ENCODE measurements at regions not wholly inside any gene's neighbourhood (a gene's known extent, or its start where the extent isn't known, plus 50 kb on each side); places are given as distances from the start of the nearest gene placed in this dataset.

- DNase-seq (ENCODE audit: low spot score), result no peak
These were observed 66.6 kb upstream of the CCN6 start for GRCh38 chr6:111987295-111987694.

DNA sequence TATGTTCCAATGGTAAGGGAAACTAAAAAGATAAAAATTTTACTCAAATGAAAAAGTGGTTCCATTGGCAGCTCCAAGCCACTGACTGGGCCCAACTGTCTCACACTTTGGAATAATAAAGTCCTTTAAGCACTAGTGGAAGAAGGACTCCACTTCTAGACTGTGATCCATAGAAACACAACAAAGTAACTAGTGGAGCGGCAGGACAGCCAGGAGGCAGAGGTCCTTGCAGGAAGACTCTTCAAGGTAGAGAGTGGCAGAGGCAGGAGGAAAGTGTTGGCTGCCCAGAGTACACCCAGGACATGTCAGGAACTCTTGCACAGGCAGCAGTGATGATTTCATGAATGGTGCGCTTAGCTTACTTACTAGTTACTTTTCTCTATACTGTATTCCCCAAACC is 65.0 kb upstream of the CCN6 start:
- DNase-seq (ENCODE audit: low spot score), result no peak

GRCh38 chr6:111989743-111990142 is 64.2 kb upstream of the CCN6 start:
- DNase-seq (ENCODE audit: low spot score), result no peak

DNA sequence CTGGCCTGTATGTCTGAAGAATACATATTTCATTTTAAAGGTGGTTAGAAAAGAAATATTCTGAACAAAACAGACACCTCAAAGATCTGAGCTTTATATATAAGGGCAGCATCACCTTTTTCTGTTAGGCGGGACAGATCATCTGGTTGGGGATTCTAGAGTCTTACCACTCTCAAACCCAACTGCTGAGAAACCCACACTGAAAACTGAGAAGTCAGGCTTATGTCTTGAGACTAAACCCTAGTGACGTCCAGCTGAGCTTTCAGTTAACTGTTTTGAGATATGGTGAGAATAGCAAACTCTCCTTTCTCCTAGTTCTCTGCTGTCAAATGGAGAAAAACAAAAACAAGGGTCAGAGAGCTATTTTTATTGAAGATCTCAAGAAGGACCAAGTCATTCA is 63.7 kb upstream of the CCN6 start:
- DNase-seq (ENCODE audit: low spot score), result no peak

GRCh38 chr6:111992851-111993250 is 61.1 kb upstream of the CCN6 start:
- DNase-seq (ENCODE audit: low spot score), result no peak

DNA sequence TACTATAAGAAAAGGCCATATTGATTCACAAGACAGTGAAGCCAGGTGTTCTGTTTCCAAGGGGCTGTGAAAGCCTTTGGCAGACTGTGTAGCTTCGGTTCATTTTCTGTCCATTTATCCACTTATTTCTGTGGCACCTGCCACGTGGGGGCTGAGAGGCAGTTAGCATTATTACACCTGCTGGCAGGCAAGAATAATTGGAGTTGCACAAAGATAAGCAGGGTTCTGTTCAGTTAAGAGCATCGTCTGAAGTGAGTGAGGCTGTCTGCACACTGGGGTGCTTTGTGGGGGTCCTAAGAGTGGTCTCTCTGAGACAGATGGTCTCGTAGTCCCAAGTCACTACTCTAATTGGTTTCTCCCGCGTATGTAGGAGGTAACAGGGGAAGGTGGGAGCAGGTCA is 60.6 kb upstream of the CCN6 start:
- no peak for DNase-seq (ENCODE audit: low spot score)

DNA sequence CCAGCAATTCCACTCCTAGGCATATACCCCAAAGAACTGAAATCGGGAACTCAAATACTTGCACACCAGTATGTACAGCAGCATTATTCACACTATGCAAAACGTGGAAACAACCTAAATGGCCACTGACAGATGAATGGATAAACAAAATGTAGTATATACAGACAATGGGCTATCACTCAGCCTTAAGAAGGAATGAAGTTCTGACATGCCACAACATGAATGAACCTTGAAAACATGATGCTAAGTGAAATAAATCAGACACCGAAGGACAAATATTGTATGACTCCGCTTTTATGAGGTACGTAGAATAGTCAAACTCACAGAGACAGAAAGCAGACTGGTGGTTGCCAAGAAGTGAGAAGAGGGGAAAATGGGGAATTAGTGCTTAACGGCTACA is 59.1 kb upstream of the CCN6 start:
- DNase-seq (ENCODE audit: low spot score), result no peak

DNA sequence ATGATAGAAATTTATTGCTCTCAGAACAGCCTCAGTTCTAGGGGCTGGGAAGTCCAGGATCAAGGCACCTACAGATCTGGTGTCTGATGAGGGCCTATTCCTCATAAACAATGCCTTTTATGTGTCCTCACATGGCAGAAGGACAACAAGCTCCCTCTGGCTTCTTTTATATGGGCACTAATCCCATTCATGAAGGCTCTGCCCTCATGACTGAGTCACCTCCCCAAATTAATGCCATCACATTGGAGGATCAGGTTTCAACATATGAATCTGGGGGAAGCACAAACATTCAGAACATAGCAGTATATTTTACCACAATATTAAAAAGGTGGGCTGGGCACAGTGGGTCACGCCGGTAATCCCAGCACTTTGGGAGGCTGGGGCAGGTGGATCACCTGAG is 58.5 kb upstream of the CCN6 start:
- no peak for DNase-seq (ENCODE audit: low spot score)

- no peak for DNase-seq (ENCODE audit: low spot score)
These were observed 57.6 kb upstream of the CCN6 start for GRCh38 chr6:111996144-111996865.

DNA sequence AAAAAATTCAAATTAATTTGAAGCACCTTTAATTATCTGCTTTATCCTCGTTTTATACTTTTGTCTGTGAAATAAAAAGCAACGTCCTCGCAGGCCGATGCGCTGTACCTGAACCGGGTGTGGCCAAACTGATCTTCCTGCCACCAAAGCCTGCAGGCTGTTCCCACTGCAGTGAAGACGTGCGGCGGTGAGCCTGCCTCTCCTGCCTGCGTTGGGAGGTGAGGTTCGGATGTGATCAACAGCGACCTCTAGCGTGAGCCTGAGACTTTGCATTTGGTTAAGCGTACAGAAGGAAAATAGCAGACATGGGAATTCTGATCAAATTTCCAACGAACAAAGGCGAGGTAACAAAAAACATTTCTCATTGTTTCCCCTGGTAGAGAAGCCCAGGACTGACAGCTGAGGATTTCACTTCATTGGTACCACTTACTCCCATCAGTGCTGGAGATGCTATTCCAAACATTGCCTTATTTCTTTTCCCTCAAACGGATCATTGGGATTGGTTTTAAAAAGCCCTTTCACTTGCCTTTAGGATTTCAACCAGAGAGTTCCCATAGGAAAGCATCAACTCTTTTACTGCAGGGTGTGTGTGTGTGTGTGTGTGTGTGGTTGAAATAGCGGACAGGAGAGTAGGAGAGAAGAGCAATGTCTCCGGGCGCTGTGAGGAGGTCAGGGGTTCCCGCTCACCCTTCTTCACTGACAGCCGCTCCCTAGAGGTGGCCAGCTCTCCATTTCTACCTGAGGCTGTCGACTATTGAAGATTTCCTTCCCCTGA is 56.6 kb upstream of the CCN6 start:
- peak; percentile 60 for DNase-seq (ENCODE audit: low spot score)

- DNase-seq (ENCODE audit: low spot score), result no peak
These were observed 56.1 kb upstream of the CCN6 start for GRCh38 chr6:111997853-111998208.

GRCh38 chr6:112002307-112002706 is 51.6 kb upstream of the CCN6 start:
- no peak for DNase-seq (ENCODE audit: low spot score)
